ENCODE measurements at regions not wholly inside any gene's neighbourhood (a gene's known extent, or its start where the extent isn't known, plus 50 kb on each side); places are given as distances from the start of the nearest gene placed in this dataset.

DNA sequence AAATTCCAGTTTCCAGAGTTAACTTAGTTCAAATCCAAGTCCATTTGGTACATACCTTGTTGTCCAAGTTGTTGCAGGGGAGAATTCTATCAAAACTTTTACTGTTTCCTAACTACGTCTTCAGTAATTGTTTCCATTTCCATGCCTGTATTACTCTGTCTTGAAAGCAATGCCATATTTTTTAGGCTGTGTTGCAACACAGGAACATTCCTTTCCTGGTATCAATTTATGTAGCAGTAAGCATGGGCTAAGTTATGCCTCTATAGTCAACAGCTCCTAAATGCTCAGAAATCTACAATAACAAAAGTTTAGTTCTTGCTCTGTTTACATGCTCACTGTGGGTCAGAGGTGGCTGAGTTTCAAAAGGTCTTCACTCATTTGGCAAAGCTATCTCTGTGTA is 1943.8 kb upstream of the PIK3C3 start:
- Histone ChIP-seq H3K36me3 (ENCODE audit: control insufficient read depth, insufficient read depth, low read length) (no peaks in the 10 kb centered on the region), H3K27me3 (ENCODE audit: control insufficient read depth, insufficient read depth, low read length) (no peaks in the 10 kb centered on the region), H3K4me3 (ENCODE audit: low read depth, low read length) (no peak overlapping the region), H3K9me3 (ENCODE audit: control insufficient read depth, insufficient read depth, low read length) (no peaks in the 10 kb centered on the region), H3K4me1 (ENCODE audit: control insufficient read depth, insufficient read depth, low read length) (no peaks in the 10 kb centered on the region), H3K27ac (ENCODE audit: low read depth, low read length) (no peak overlapping the region)
- no peak for DNase-seq (ENCODE audit: low read depth in 4 of 6, low spot score in 6 of 6)
- no CpG with 5 or more reads among the region's 1 CpG for WGBS (ENCODE audit: insufficient coverage)

DNA sequence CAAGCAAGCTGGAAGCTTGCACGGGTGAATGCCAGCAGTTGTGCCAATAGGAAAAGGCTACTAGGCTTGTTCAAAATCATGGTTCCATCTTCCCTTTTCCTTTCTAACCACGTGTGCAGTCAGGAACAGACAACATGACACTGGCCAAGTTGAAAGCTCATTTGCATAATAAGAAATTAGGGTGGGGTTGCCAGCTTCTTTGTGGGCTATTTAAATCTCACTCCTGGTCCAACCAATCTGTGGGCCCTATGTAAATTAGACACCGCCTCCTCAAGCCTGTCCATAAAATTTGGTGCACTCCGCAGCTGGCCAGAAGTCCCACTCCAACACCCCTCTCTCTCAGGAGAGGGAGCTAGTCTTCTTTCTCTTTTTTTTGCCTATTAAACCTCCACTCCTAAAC is 1948.4 kb upstream of the PIK3C3 start:
- H3K4me1 ChIP-seq (ENCODE audit: control insufficient read depth, insufficient read depth, low read length), result no peaks in the 10 kb centered on the region
- no peaks in the 10 kb centered on the region for H3K36me3 ChIP-seq (ENCODE audit: control insufficient read depth, insufficient read depth, low read length)
- H3K27ac ChIP-seq (ENCODE audit: low read depth, low read length), result no peak overlapping the region
- H3K4me3 ChIP-seq (ENCODE audit: low read depth, low read length), result no peak overlapping the region
- H3K27me3 ChIP-seq (ENCODE audit: control insufficient read depth, insufficient read depth, low read length), result no peaks in the 10 kb centered on the region
- H3K9me3 ChIP-seq (ENCODE audit: control insufficient read depth, insufficient read depth, low read length), result no peaks in the 10 kb centered on the region
- WGBS (ENCODE audit: insufficient coverage), result 75% methylated on average over 3 of the region's 4 CpGs
- DNase-seq (ENCODE audit: low read depth in 4 of 6, low spot score in 6 of 6), result peak in 1 of 6 donors; percentile 25

DNA sequence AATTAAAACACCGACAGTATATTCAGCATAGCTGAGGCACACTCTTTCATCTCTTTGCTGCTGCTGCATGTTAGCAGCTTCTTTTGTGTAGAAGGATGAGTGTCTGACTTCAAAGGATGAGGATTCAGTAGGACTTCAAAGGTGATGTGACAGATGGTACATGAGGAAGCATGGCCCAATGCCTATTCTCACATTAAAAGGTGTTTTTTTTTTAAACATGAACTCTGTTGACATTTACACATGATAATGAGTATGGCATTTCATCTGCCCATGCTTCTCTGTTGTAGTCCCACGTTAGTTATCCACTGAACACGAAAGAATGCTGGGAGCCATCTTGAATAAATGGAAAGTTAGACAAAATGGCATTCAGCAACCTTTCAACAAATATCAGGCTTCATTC is 1950.8 kb upstream of the PIK3C3 start:
- Histone ChIP-seq H3K36me3 (ENCODE audit: control insufficient read depth, insufficient read depth, low read length) (no peaks in the 10 kb centered on the region), H3K4me3 (ENCODE audit: low read depth, low read length) (no peak overlapping the region), H3K9me3 (ENCODE audit: control insufficient read depth, insufficient read depth, low read length) (no peaks in the 10 kb centered on the region), H3K27ac (ENCODE audit: low read depth, low read length) (no peak overlapping the region), H3K4me1 (ENCODE audit: control insufficient read depth, insufficient read depth, low read length) (no peaks in the 10 kb centered on the region), H3K27me3 (ENCODE audit: control insufficient read depth, insufficient read depth, low read length) (no peaks in the 10 kb centered on the region)
- no CpG with 5 or more reads among the region's 3 CpGs for WGBS (ENCODE audit: insufficient coverage)
- peak in 1 of 6 donors; percentile 40 for DNase-seq (ENCODE audit: low read depth in 4 of 6, low spot score in 6 of 6)

DNA sequence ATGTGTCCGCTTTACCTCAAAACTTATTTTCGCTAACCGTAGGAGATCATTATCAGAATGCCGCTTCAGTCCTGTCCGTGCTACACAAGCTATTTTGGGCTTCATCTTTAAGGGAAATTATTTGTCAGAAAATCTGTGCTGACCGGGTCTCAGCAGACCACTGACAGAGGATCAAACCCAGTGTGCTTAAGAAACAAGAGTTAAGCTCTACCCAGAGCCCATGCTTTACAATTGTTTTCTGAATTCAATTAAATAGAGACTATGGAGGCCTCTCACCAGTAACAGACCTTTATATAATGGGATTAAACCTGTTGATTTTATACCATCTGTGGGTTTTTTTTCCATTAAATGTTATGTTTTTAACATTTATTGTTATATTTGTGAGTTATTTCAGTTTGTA is 1956.7 kb upstream of the PIK3C3 start:
- Histone ChIP-seq H3K4me3 (ENCODE audit: low read depth, low read length) (no peak overlapping the region), H3K36me3 (ENCODE audit: control insufficient read depth, insufficient read depth, low read length) (no peaks in the 10 kb centered on the region)
- WGBS (ENCODE audit: insufficient coverage), result 97% methylated on average over 5 of the region's 6 CpGs

DNA sequence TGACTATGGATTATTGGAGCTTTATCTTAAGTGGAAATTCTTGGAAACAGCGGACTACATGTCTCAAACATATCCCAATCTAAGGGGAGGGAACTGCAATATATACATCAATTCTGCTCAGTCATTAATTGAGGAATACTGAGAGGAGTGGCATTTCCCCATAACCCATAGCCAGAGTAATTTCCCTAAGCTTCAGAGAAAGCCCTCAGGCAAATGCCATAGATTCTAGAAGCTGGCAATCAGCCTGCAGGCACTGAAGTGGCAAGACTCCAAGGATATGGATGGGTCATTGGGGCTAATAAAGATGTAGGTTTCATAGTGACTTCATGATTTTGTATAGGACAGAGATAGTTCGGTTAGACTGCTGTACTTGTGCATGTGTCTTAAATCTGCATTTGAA is 1960.5 kb upstream of the PIK3C3 start:
- H3K27me3 ChIP-seq (ENCODE audit: control insufficient read depth, insufficient read depth, low read length), result no peaks in the 10 kb centered on the region
- H3K4me3 ChIP-seq (ENCODE audit: low read depth, low read length), result no peak overlapping the region
- DNase-seq (ENCODE audit: low read depth in 4 of 6, low spot score in 6 of 6), result no peak
- no peaks in the 10 kb centered on the region for H3K4me1 ChIP-seq (ENCODE audit: control insufficient read depth, insufficient read depth, low read length)
- H3K27ac ChIP-seq (ENCODE audit: low read depth, low read length), result no peak overlapping the region
- H3K9me3 ChIP-seq (ENCODE audit: control insufficient read depth, insufficient read depth, low read length), result no peaks in the 10 kb centered on the region
- no peaks in the 10 kb centered on the region for H3K36me3 ChIP-seq (ENCODE audit: control insufficient read depth, insufficient read depth, low read length)
- WGBS (ENCODE audit: insufficient coverage), result no CpG with 5 or more reads among the region's 2 CpGs

More for the DNA sequence above, 1956.7 kb upstream of the PIK3C3 start:
- H3K9me3 ChIP-seq (ENCODE audit: control insufficient read depth, insufficient read depth, low read length), result no peaks in the 10 kb centered on the region
- H3K27me3 ChIP-seq (ENCODE audit: control insufficient read depth, insufficient read depth, low read length), result no peaks in the 10 kb centered on the region
- H3K27ac ChIP-seq (ENCODE audit: low read depth, low read length), result no peak overlapping the region
- H3K4me1 ChIP-seq (ENCODE audit: control insufficient read depth, insufficient read depth, low read length), result no peaks in the 10 kb centered on the region
- DNase-seq (ENCODE audit: low read depth in 4 of 6, low spot score in 6 of 6), result no peak

DNA sequence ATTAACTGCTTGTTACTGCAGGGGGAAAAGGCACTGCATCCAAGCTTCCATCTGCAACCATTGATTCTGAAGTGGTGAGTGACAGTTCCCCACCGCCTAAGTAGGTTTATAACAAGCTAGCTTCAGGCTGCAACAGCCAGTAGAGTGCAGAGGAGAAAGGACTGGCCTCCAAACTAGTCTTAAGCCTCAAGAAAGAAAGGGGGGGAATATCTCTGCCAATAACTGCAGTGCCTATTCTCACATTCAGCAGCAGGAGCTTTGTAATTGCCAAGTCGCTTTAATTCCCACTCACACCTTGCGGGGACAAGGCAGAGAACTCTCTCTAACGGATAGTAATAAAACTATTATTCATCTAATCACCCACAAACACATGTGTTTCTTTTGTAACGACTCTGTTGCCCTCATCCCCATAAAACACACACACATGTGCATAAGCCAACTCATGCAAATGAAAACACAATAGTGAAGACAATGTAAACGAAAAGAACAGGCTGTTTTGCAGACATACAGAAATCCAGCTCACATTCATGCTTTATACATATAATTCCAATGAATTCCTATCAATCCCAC is 1963.3 kb upstream of the PIK3C3 start:
- Histone ChIP-seq H3K27ac (ENCODE audit: low read depth, low read length) (no peak overlapping the region), H3K36me3 (ENCODE audit: control insufficient read depth, insufficient read depth, low read length) (no peaks in the 10 kb centered on the region), H3K9me3 (ENCODE audit: control insufficient read depth, insufficient read depth, low read length) (no peaks in the 10 kb centered on the region), H3K27me3 (ENCODE audit: control insufficient read depth, insufficient read depth, low read length) (no peaks in the 10 kb centered on the region), H3K4me1 (ENCODE audit: control insufficient read depth, insufficient read depth, low read length) (no peaks in the 10 kb centered on the region), H3K4me3 (ENCODE audit: low read depth, low read length) (no peak overlapping the region)
- 43% methylated on average over 6 of the region's 6 CpGs for WGBS (ENCODE audit: insufficient coverage)
- DNase-seq (ENCODE audit: low read depth in 4 of 6, low spot score in 6 of 6), result peak in 2 of 6 donors; percentile 51 to 70

DNA sequence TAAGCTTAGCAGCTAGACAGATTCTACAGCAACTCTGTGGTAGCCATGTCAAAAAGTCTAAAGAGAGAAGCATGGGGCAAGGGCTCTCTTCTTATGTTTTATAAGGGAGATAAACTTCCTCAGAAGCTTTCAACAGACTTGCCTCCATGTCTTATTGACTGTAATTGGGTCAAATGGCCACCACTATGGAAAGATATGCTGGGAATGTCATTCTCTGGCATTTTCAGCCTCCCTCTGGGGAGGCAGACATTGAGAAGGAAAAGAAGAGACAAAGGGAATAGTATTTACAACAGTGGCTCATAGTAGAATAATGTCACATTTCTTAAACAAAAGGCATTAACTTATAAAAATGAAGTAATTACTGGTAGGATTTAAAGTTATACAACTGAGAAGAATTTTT is 1964.5 kb upstream of the PIK3C3 start:
- H3K36me3 ChIP-seq (ENCODE audit: control insufficient read depth, insufficient read depth, low read length), result no peaks in the 10 kb centered on the region
- H3K4me1 ChIP-seq (ENCODE audit: control insufficient read depth, insufficient read depth, low read length), result no peaks in the 10 kb centered on the region
- no peaks in the 10 kb centered on the region for H3K27me3 ChIP-seq (ENCODE audit: control insufficient read depth, insufficient read depth, low read length)
- H3K4me3 ChIP-seq (ENCODE audit: low read depth, low read length), result no peak overlapping the region
- H3K27ac ChIP-seq (ENCODE audit: low read depth, low read length), result no peak overlapping the region
- DNase-seq (ENCODE audit: low read depth in 4 of 6, low spot score in 6 of 6), result no peak
- H3K9me3 ChIP-seq (ENCODE audit: control insufficient read depth, insufficient read depth, low read length), result no peaks in the 10 kb centered on the region

DNA sequence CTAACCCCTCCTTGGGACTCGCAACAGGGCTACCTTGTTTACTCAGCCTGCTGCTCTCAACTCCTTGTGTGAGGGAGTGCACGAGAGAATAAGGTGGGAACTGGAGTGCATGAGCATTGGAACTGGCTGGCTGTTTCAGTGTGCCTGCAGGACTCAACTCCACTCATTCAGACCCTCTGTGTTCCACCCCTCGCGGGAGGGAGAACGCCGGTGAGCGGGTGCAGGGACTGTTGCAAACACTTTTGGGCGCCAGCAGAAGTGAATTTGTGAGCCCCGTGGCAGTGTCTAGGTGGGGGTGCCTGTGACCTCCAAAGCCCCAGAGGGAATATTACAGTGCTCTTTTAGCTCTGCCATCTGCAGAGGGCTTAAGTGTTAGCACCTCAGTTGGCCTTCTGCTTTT is 1978.3 kb upstream of the PIK3C3 start:
- Histone ChIP-seq H3K4me1 (ENCODE audit: control insufficient read depth, insufficient read depth, low read length) (no peaks in the 10 kb centered on the region), H3K27me3 (ENCODE audit: control insufficient read depth, insufficient read depth, low read length) (no peaks in the 10 kb centered on the region), H3K27ac (ENCODE audit: low read depth, low read length) (no peak overlapping the region), H3K4me3 (ENCODE audit: low read depth, low read length) (no peak overlapping the region), H3K36me3 (ENCODE audit: control insufficient read depth, insufficient read depth, low read length) (no peaks in the 10 kb centered on the region), H3K9me3 (ENCODE audit: control insufficient read depth, insufficient read depth, low read length) (no peaks in the 10 kb centered on the region)
- DNase-seq (ENCODE audit: low read depth in 4 of 6, low spot score in 6 of 6), result no peak
- 98% methylated on average over 7 of the region's 9 CpGs for WGBS (ENCODE audit: insufficient coverage)

DNA sequence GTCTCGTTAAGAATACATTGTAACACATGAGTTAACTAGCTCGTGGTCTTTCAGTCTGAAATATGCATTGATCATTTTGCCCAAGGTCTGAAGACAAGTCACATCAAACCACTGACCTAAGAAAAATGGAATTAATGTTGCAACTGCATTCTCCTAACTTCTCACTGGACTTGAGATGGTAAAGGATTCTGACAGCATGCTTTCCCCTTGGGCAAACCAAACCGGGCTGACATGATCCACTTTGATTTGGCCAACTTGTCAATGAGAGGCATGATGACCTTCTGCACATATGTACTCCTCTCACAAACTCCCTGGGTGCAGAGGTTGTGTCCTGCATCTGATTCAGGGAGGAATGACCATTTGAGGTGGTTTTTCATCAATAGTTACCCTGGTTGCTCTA is 1982.5 kb upstream of the PIK3C3 start:
- H3K27ac ChIP-seq (ENCODE audit: low read depth, low read length), result no peak overlapping the region
- 79% methylated on average over 2 of the region's 3 CpGs for WGBS (ENCODE audit: insufficient coverage)

DNA sequence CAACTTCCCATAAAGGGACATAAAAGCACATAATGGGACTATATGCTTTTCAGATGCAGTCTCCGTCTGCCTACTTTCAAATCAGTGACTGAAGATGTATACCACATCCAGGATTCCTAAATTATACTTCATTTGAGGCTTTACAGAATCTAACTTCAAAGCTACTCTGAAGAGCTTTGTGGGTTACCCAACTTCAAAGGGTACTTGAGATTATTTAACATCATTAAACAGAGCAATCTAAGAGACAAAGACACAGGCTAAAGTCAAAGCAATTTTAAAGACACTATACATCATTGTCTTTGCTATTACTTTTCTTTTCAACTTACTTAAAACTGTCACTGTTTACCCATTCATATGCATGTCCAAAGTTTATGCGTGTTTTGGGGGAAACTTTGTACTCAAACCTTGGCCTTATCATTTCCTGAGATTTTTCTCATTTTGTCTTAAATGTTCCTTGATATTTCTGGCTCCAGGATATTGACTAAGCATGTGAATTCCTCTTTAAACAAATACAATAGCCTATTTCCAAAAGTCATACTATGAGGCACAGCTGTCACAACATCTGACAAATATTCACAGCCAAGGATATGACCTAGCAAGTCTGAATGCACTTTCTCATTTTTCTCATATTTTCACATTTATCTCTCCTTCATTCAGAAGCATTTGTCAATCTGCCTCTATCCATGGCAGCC is 1985.1 kb upstream of the PIK3C3 start:
- no peak for DNase-seq (ENCODE audit: low read depth in 4 of 6, low spot score in 6 of 6)
- Histone ChIP-seq H3K27me3 (ENCODE audit: control insufficient read depth, insufficient read depth, low read length) (no peaks in the 10 kb centered on the region), H3K9me3 (ENCODE audit: control insufficient read depth, insufficient read depth, low read length) (no peaks in the 10 kb centered on the region), H3K27ac (ENCODE audit: low read depth, low read length) (no peak overlapping the region), H3K4me1 (ENCODE audit: control insufficient read depth, insufficient read depth, low read length) (no peaks in the 10 kb centered on the region), H3K4me3 (ENCODE audit: low read depth, low read length) (no peak overlapping the region), H3K36me3 (ENCODE audit: control insufficient read depth, insufficient read depth, low read length) (no peaks in the 10 kb centered on the region)
- WGBS (ENCODE audit: insufficient coverage), result 100% methylated on average over 1 of the region's 2 CpGs

More for the DNA sequence above, 1982.5 kb upstream of the PIK3C3 start:
- H3K36me3 ChIP-seq (ENCODE audit: control insufficient read depth, insufficient read depth, low read length), result no peaks in the 10 kb centered on the region
- no peak for DNase-seq (ENCODE audit: low read depth in 4 of 6, low spot score in 6 of 6)
- H3K4me1 ChIP-seq (ENCODE audit: control insufficient read depth, insufficient read depth, low read length), result no peaks in the 10 kb centered on the region
- H3K27me3 ChIP-seq (ENCODE audit: control insufficient read depth, insufficient read depth, low read length), result no peaks in the 10 kb centered on the region
- no peaks in the 10 kb centered on the region for H3K9me3 ChIP-seq (ENCODE audit: control insufficient read depth, insufficient read depth, low read length)
- no peak overlapping the region for H3K4me3 ChIP-seq (ENCODE audit: low read depth, low read length)
